PC-9 (cell line): ENCODE measurements at regions not wholly inside any gene's neighbourhood (a gene's known extent, or its start where the extent isn't known, plus 50 kb on each side); places are given as distances from the start of the nearest gene placed in this dataset.

Experiments
- BruUV-seq: library from RNA; stranded (reverse); fragments of 400-500 nt; replicated peaks from 2 replicates; lab custom pipeline; 2021; lab: Mats Ljungman, UMichigan
- CTCF ChIA-PET: fragments of 300-600 bp; sonication (Branson Sonifier 250); formaldehyde crosslinking; loops from one replicate; lab custom pipeline; 2022; ENCODE audit warnings: antibody characterized with exemption; lab: Charles Lee
- POLR2A ChIA-PET: fragments of 300-600 bp; sonication (Branson Sonifier 250); formaldehyde crosslinking; loops from one replicate; lab custom pipeline; 2022; ENCODE audit warnings: antibody characterized with exemption; ENCODE audit not compliant: unreplicated experiment; lab: Charles Lee
- DNase-seq, 2 experiments: peaks; one replicate each; pipeline versions ENCODE4 v3.0.0 to v3.0.0-alpha.2; 2015 to 2022; ENCODE audit warnings: mixed read lengths in 1 of 2
- H2AFZ ChIP-seq: fragments of 200-600 bp; sonication (generic); 2 replicates; pipeline ENCODE4 v1.8.1; 2017; ENCODE audit warnings: antibody characterized with exemption
- H3F3A ChIP-seq: fragments of 200-600 bp; sonication (generic); 2 replicates; pipeline ENCODE4 v1.8.1; 2017; ENCODE audit warnings: antibody characterized with exemption, mild to moderate bottlenecking, low read depth; ENCODE audit not compliant: insufficient read depth
- H3K27ac ChIP-seq: fragments of 200-600 bp; sonication (generic); 2 replicates; pipeline ENCODE4 v1.6.1; 2016; ENCODE audit warnings: mixed run types
- H3K27me3 ChIP-seq: fragments of 200-600 bp; sonication (generic); 2 replicates; pipeline ENCODE4 v1.6.1; 2016; ENCODE audit warnings: low read depth, mixed run types; ENCODE audit not compliant: insufficient read depth
- H3K36me3 ChIP-seq: fragments of 200-600 bp; sonication (generic); 2 replicates; pipeline ENCODE4 v1.6.1; 2016; ENCODE audit warnings: low read depth, mixed run types
- H3K4me1 ChIP-seq: fragments of 200-600 bp; sonication (generic); replicated peaks from 2 replicates; pipeline ENCODE4 v1.6.1; 2016; ENCODE audit warnings: mixed run types; ENCODE audit not compliant: insufficient read depth
- H3K4me2 ChIP-seq: fragments of 200-600 bp; sonication (generic); 2 replicates; pipeline ENCODE4 v1.6.1; 2017; ENCODE audit warnings: mixed run types
- H3K4me3 ChIP-seq: fragments of 200-600 bp; sonication (generic); 2 replicates; pipeline ENCODE4 v1.6.1; 2016; ENCODE audit warnings: mixed run types
- H3K79me2 ChIP-seq: fragments of 200-600 bp; sonication (generic); 2 replicates; pipeline ENCODE4 v1.6.1; 2017; ENCODE audit warnings: low read depth, mixed run types
- H3K9me2 ChIP-seq: fragments of 200-600 bp; sonication (generic); 2 replicates; pipeline ENCODE4 v1.8.1; 2017; ENCODE audit warnings: mild to moderate bottlenecking; ENCODE audit not compliant: insufficient read depth
- H3K9me3 ChIP-seq: fragments of 200-600 bp; sonication (generic); 2 replicates; pipeline ENCODE4 v1.8.1; 2016; ENCODE audit warnings: low read depth; ENCODE audit not compliant: insufficient read depth
- H4K20me1 ChIP-seq: fragments of 200-600 bp; sonication (generic); 2 replicates; pipeline ENCODE4 v1.8.1; 2017; ENCODE audit not compliant: insufficient read depth
- EZH2 ChIP-seq: fragments of 200-600 bp; sonication (generic); IDR thresholded peaks from 2 replicates; pipeline ENCODE4 v1.8.0; 2017; ENCODE audit warnings: antibody characterized with exemption, low read depth
- intact Hi-C: fragments of 100-400 bp; cut with micrococcal nuclease; formaldehyde crosslinking; loops from one replicate; pipeline ENCODE4 v1.10.0; 2022; ENCODE audit not compliant: unreplicated experiment
- TF ChIP-seq, protein P1 (sequence below): fragments of 200-600 bp; sonication (generic); conservative IDR thresholded peaks from 2 replicates; pipeline ENCODE4 v1.6.1; 2017; ENCODE audit warnings: mixed run types, antibody characterized with exemption, mild to moderate bottlenecking, moderate library complexity

DNA sequence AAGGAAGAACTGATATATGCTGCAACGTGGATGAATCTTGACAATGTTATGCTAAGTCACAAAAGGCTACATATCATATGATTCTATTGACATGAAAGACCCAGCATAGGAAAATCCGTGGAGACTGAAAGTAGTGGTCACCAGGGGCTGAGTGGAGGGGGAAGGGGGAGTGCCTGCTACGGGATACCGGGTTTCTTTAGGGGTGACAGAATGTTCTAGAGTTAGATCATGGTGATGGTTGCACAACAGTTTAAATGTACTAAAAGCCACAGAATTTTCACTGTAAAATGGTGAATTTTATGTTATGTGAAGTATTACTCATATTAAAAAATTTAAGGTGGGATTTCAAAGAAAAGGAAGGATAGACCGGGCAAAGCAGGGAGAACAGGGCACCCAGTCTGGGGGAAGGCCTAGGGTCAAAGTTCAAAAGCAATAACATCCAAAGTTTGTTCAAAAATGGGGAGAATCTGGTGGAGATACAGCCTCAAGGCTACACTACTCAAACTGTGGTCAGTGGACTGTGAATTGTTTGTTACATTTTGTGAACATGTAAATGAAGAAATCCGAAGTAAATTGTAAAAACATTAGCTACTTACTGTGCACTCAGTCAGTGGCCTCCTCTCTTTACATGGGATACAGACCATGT lies 74.2 kb upstream of the FNDC3B start:
- CTCF ChIA-PET = no interaction called here

DNA sequence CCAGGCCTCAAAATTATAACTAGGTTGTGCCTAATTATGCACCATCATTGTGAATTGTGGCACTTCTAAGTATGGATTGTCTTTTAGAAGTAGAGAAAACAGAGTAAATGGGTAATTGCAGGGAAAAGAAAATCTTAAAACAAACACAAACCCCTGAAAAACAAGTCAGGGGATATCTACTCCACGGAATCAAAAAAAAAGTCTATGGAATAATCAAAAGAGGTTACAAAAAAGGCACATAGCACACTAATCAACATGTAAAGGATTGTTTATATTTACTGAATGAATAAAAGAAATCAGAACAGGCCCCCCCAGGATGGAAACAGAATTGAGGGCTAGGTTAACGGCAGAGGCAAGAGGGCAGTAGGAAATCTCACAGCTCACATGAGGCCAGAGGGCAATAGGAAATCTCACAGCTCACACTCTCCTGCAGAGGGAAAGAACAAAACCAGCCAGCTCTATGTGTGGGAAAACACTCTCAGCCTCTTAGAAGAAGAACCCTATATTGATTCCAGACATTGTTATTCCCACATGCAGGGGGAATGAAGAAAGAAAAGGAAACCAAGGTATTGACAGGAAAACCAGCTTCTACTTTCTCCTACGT lies 72.7 kb upstream of the FNDC3B start:
- Histone ChIP-seq H2AFZ (peak overlapping the region; percentile 69), H3K36me3 (no peaks in the 10 kb centered on the region; the same call in 1 of the 2 replicates), H3K9me2 (no peaks in the 10 kb centered on the region; the same call in 1 of the 2 replicates), H3K4me3 (no peak overlapping the region), H3F3A (peaks cover 28% of the 10 kb centered on the region), H4K20me1 (no peaks in the 10 kb centered on the region), H3K27me3 (no peaks in the 10 kb centered on the region), H3K4me1 (peaks cover 47% of the 10 kb centered on the region), H3K79me2 (0 out of 2 replicates have a peak, but pooled peaks cover 2% of the 10 kb centered on the region), H3K4me2 (peak overlapping the region; percentile 58), H3K9me3 (peaks cover 7% of the 10 kb centered on the region), H3K27ac (peak overlapping the region; percentile 98)
- BruUV-seq = TSS peak; percentile 99
- intact Hi-C loops = loop anchor here (10.0 kb wide), 1 partner anchor 122 kb away; the partner anchor contains the start of gene TMEM212
- POLR2A ChIA-PET = no interaction called here
- TF ChIP-seq EZH2 = no peak
- TF ChIP-seq, protein P1, sequence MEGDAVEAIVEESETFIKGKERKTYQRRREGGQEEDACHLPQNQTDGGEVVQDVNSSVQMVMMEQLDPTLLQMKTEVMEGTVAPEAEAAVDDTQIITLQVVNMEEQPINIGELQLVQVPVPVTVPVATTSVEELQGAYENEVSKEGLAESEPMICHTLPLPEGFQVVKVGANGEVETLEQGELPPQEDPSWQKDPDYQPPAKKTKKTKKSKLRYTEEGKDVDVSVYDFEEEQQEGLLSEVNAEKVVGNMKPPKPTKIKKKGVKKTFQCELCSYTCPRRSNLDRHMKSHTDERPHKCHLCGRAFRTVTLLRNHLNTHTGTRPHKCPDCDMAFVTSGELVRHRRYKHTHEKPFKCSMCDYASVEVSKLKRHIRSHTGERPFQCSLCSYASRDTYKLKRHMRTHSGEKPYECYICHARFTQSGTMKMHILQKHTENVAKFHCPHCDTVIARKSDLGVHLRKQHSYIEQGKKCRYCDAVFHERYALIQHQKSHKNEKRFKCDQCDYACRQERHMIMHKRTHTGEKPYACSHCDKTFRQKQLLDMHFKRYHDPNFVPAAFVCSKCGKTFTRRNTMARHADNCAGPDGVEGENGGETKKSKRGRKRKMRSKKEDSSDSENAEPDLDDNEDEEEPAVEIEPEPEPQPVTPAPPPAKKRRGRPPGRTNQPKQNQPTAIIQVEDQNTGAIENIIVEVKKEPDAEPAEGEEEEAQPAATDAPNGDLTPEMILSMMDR = no peak
- CTCF ChIA-PET = no interaction called here
- DNase-seq = no peak

More for the DNA sequence above, 74.2 kb upstream of the FNDC3B start:
- H3K36me3 ChIP-seq = no peaks in the 10 kb centered on the region; the same call in 1 of the 2 replicates
- peaks cover 9% of the 10 kb centered on the region for H3K9me3 ChIP-seq
- DNase-seq = no peak
- H3K27me3 ChIP-seq = no peaks in the 10 kb centered on the region
- no peak for TF ChIP-seq EZH2
- TF ChIP-seq, protein P1 = no peak
- H4K20me1 ChIP-seq = no peaks in the 10 kb centered on the region
- H3K79me2 ChIP-seq = 0 out of 2 replicates have a peak, but pooled peaks cover 5% of the 10 kb centered on the region
- peaks cover 39% of the 10 kb centered on the region for H3F3A ChIP-seq
- H3K4me3 ChIP-seq = no peak overlapping the region
- peak overlapping the region; percentile 98 for H3K27ac ChIP-seq
- POLR2A ChIA-PET = no interaction called here
- peaks cover 56% of the 10 kb centered on the region for H3K4me1 ChIP-seq
- no peak overlapping the region for H2AFZ ChIP-seq
- no peak overlapping the region for H3K4me2 ChIP-seq
- no TSS peak for BruUV-seq
- intact Hi-C loops = loop anchor here (10.0 kb wide), 1 partner anchor 120 kb away; the partner anchor contains the start of gene TMEM212
- no peaks in the 10 kb centered on the region; the same call in 1 of the 2 replicates for H3K9me2 ChIP-seq

DNA sequence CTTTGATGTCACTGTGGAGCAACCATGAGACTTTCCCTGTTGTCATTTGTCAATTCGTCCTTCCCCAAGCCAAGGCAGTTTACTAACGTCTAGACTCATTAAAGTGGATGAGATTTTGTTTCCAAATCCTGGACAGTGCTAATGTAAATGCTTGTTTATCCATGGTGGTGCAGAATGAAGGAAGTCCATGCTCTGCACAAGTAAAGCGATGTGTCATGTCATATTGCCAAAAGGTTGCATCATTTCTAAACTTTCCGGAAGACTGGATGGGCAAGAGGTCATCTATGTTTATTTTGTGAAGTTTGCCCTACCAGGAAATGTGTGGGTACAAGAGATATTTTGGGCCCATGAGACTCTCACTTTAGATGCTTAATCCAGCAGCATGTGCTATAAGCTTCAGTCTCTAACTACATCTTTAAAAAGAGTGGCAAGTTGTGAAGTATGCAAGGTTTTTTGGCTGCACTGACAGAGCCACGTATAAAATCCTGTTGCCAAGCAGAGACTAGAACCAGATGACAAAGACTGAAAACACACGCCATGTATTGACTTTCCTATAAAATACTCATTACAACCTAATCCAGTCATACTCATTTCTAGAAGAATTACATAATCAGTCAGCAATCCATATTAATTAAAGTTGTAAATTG lies 72.1 kb upstream of the FNDC3B start:
- DNase-seq = peak; percentile 42 to 96
- H3K9me3 ChIP-seq = peaks cover 7% of the 10 kb centered on the region
- intact Hi-C loops = loop anchor here (10.0 kb wide), 1 partner anchor 122 kb away; the partner anchor contains the start of gene TMEM212
- TF ChIP-seq EZH2 = no peak
- TF ChIP-seq, protein P1 = no peak
- H4K20me1 ChIP-seq = no peaks in the 10 kb centered on the region
- H3K4me1 ChIP-seq = peaks cover 49% of the 10 kb centered on the region
- H3K36me3 ChIP-seq = no peaks in the 10 kb centered on the region; the same call in 1 of the 2 replicates
- H3K79me2 ChIP-seq = no peaks in the 10 kb centered on the region
- H3F3A ChIP-seq = peaks cover 28% of the 10 kb centered on the region
- ChIA-PET POLR2A (interaction anchor here (0.5 to 0.6 kb wide), 2 partner anchors 72 to 742 kb away, joined by 4 to 9 read pairs; no protein-coding TSS in a partner anchor), CTCF (no interaction called here)
- BruUV-seq = no TSS peak
- peak overlapping the region; percentile 69 for H2AFZ ChIP-seq
- peak overlapping the region; percentile 58 for H3K4me2 ChIP-seq
- H3K4me3 ChIP-seq = no peak overlapping the region; the same call in 1 of the 2 replicates
- H3K27ac ChIP-seq = peak overlapping the region; percentile 98
- no peaks in the 10 kb centered on the region for H3K27me3 ChIP-seq
- H3K9me2 ChIP-seq = no peaks in the 10 kb centered on the region; the same call in 1 of the 2 replicates
